ENCODE measurements at regions not wholly inside any gene's neighbourhood (a gene's known extent, or its start where the extent isn't known, plus 50 kb on each side); places are given as distances from the start of the nearest gene placed in this dataset.

DNA sequence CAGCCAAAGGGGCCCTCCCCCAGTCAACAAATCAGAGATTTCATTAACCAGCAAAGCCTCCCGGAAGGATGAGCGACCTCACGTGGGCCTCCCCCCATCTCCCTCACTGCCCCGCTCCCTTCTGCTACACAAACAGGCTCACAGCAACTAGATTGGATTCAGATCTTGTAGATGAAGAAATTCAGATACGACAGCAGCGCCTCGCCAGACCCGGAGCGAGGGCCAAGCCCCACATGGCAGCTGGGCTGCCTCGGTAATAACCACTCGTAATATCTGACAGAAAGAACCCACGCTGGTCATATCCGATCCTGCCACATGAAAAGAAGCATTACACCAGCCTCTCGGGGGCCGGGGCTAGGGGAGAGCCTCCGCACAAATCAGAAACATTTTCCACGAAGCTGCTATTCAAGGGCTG, 581.3 kb downstream of the BCOR start:
- in situ Hi-C loops (cut with MboI; ENCODE audit: low sequenced_read_pairs) = no loop called here

DNA sequence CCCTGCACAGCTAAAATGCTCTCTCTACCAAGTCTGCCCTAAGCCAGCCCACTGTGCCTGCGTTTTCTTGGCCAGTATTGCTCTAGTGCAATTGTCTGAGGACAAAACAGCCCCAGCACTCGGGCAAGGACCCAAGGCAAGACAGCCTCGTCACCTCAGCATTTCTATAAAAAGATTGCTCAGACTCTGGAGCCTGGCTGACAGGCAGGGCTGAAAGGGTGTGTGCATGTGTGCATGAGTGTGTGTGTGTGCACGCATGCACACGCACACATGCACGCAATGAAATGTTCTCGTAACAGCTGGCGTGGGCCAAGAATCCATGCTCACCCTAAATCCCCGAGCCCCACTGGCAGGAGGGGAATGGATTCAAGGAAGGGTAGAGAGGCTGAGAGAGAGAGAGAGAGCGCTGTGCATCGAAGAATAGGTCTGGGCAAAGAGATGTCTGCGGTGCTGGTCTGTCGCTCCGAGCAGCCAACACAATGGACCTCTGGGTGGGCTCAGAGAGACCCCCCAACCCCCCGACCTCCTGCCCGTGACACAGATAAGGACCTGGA, 579.2 kb downstream of the BCOR start:
- in situ Hi-C loops (cut with MboI; ENCODE audit: low sequenced_read_pairs) = no loop called here

DNA sequence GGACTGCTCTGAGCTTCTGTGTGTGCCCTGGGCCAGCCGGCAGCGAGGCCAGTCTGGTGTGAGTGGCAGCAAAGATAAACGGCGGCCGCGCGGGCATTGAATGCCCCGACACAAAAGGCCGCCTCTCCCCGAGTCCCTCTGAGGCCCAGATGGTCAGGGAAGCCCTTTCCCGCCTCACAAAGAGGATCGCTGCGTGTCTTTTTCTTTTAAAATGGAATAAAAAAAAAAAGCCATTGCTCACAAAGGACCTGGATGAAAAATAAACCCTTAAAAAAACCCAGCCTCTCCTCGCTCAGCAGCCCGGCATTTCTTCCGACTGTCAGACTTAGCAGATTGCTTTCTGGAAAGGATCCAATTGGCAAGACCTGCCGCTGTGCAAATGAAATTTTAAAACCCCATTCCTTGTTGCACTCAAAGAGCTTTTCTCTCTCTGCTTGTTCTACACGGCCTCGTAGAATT, 578.7 kb downstream of the BCOR start:
- in situ Hi-C loops (cut with MboI; ENCODE audit: low sequenced_read_pairs) = no loop called here

DNA sequence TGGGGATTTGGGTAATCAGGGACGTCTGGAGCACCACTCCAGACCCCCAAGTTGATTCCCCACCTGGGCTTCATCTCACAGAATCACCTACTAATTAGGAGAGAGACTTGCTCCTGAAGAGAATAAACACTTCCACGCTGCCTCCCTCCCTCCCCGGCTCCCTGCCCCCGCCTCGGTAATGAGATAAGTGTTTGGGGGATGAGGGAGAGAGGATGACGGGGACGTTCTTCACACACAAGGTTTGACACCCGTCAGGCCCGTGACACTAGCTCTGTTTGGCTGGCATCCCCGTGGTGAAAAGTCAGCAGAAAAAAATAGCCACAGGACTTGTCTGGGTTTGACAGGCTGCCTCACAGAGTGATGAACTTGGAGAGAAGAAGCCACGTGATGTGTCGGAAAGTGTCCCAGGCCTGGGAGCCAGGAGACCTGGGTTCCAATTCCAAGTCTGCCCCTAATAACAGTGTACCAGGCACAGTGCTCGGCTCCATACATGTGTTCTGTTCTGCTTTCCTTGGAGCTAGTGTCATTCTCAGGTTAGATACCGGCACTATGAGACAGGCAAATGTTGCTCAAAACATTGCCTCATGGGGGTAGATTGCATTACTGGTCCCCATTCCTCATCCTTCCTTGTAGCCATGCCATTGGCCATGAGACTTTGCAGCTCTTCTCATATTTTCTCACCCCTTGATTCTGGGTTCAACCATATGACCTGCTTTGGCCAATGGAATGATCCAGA, 578.0 kb downstream of the BCOR start:
- in situ Hi-C loops (cut with MboI; ENCODE audit: low sequenced_read_pairs) = no loop called here

DNA sequence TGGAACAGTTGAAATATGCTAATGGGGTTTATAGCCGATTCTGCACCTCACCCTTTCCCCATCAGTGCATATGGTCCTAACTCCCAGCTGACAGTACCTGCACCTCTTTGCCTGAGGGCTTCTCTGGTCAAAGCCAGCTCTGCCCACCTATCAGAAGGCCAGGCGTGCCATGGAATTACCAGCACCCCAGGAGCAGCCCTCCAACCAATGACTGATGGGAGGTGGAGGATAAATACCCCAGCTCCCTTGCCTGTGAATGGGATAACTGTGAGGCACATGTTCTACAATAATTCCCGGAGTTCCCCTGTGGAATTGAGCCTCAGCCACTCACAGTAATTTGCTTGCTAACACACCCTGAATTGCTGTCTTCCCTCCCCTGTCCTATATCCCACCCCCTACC, 572.0 kb downstream of the BCOR start:
- in situ Hi-C loops (cut with MboI; ENCODE audit: low sequenced_read_pairs) = no loop called here

DNA sequence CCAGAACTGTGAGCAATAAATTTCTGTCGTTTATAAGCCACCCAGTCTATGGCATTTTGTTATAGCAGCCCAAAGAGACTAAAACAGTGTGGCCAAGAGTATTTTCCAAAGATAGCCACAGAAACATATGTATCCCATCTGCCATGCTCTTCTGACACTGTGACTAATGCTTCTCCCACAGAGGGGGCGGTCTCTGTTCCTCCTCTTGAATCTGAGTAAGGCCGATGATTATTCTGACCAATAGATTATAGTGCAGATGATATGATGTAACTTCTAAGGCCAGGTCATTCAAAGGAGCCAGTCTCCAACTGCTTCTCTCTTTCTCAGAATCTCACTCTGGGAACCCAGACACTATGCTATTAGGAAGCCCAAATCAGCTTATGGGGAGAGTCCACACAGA, 570.7 kb downstream of the BCOR start:
- in situ Hi-C loops (cut with MboI; ENCODE audit: low sequenced_read_pairs) = no loop called here

DNA sequence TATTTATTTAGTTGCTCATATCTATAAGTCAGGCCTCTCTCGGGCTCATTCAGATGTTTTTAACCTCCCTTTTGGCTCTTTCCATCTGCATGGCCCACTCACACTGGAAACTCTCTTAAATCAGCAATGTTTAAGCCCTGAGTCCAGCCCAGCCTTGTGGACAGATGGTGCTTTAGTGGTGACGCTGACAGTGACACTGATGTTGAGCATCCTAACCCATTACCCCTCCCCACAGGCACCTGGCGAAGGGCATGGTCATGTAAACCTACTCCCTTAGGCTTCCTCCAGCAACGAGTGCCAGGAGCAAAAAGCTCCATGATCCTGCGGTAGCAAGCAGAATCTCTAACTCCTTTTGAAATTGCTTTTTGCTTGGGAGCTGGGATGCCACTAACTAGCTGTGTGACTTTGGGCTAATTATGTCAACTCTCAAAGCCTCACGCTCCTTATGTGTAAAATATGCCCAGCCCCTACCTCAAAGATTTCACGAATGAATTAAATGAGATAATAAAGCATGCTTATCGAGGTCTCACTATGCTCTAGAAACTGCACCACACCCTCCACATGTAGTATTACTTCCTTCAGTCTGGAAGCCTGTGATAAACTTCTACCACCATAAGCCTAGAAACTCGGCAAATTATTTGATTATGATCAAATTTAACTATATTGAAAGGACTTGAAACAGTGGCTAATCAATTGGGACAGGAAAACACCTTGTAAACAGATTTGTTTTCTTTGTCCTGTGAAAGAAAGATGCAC, 569.4 kb downstream of the BCOR start:
- in situ Hi-C loops (cut with MboI; ENCODE audit: low sequenced_read_pairs) = no loop called here

DNA sequence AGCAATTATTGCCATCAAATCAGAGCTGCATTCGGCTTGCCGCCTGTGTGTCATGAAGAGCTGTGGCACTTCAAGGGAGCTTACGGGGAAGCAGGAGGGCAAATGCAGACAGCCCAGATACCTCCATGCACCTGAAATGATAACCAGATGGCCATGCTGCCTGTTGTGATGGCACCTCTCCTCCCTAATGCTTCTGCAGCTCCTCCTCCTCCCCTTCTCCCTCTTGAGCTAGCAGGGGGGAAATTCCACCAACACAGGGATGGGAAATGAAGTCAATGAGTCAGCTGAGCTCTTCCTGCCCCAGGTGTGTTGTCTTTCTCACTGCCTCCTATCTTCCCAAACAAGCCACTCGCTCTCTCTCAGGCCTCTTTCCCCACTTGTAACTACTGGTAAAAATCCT, 565.0 kb downstream of the BCOR start:
- in situ Hi-C loops (cut with MboI; ENCODE audit: low sequenced_read_pairs) = no loop called here

DNA sequence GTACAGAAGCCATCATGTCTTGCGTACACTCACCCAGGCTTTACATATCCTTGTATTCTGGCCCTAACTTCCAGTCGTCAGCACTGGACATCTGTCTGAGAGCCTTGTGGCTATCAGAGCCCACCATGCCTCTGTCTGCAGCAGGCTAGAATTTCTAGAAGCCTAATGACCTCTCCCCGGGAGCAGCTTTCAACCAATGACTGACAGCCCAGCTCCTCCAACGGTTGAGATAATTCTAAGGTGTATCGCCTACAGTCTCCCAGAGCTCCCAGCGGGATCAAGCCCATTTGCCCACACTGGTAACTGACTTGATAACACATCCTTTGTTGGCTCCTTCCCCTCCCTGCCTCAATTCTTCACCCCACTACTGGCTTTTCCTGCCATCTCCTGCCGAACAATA, 562.8 kb downstream of the BCOR start:
- in situ Hi-C loops (cut with MboI; ENCODE audit: low sequenced_read_pairs) = no loop called here

DNA sequence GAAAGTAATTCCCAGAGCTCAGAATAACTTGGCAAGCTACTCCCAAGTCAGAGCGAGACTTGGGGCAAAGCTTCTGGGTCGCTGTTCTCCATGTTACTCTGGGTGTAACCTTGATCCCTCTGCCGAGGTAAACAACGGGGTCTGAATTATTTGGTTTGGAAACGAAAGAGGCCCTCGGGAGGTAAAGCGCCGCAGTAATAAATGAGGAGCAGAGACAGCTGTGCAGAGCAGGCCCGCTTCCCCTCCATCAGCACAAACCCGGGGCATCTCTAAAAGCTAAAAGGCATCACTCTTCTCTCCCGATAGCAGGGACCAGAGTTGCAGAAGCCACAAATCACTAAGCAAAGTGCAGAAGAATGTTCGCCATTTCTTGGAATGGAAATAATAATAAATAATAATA, 561.5 kb downstream of the BCOR start:
- in situ Hi-C loops (cut with MboI; ENCODE audit: low sequenced_read_pairs) = no loop called here

DNA sequence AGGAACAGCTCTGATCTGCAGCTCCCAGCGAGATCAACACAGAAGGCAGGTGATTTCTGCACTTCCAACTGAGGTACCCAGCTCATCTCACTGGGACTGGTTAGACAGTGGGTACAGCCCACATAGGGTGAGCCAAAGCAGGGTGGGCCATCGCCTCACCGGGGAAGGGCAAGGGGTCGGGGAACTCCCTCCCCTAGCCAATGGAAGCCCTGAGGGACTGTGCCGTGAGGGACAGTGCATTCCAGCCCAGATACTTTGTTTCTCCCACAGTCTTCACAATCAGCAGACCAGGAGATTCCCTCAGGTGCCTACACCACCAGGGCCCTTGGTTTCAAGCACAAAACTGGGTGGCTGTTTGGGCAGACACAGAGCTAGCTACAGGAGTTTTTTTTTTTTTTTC, 555.9 kb downstream of the BCOR start:
- in situ Hi-C loops (cut with MboI; ENCODE audit: low sequenced_read_pairs) = no loop called here

DNA sequence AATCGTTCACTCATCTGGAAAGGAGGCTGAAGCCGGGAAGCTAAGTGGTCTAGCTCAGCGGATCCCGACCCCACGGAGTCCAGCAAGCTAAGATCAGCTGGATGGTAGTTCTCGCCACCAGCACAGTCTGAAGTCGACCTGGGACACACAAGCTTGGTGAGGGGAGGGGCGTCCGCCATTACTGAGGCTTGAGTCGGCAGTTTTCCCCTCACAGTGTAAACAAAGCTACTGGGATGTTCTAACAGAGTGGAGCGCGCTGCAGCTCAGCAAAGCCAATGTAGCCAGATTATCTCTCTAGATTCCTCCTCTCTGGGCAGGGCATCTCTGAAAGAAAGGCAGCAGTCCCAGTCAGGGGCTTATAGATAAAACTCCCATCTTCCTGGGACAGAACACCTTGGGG, 555.4 kb downstream of the BCOR start:
- in situ Hi-C loops (cut with MboI; ENCODE audit: low sequenced_read_pairs) = no loop called here

DNA sequence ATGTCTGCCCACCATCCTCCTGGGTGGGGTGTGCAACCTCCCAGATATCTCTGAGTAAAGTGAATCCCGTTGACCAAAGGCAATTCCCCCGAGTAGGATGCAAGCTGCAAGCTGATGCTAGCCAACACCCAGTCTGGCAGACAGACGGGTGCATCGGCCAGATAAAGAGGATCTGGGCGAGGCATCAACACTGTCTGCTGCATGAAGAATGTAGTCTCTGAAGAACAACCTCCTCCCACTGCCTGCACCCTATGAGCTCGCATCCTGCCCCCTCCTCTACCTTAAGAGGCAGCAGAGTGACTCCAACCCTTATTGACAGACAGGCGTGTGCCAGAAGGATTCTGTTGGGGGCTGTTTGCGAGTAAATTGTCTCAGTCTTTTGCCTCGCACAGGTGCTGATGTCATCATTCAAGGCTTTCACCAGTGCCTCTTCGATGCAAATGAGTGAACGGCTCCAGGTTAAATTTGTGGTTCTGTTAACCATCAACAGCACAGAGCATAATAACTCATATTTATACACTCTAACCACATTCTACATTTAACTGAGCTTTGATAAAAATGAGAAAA, 546.9 kb downstream of the BCOR start:
- in situ Hi-C loops (cut with MboI; ENCODE audit: low sequenced_read_pairs) = no loop called here

DNA sequence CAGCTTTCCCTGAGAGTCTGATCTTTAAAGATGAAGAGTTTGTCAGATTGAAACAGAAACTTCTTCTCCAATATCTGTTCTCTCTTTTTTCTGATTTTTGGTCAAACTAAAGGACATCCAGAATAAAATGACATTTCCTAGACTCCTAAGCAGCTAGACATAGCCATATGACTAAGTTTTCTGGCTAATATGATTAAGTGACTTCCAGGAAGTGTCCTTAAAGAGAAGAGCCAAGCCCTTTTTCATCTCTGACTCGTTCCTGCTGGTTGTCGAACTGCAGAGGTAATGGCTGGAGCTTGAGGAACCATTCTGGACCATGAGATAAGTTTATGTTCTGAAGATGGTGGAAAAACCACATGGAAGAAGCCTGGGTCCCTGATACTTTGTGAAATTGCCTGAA, 546.0 kb downstream of the BCOR start:
- in situ Hi-C loops (cut with MboI; ENCODE audit: low sequenced_read_pairs) = no loop called here

DNA sequence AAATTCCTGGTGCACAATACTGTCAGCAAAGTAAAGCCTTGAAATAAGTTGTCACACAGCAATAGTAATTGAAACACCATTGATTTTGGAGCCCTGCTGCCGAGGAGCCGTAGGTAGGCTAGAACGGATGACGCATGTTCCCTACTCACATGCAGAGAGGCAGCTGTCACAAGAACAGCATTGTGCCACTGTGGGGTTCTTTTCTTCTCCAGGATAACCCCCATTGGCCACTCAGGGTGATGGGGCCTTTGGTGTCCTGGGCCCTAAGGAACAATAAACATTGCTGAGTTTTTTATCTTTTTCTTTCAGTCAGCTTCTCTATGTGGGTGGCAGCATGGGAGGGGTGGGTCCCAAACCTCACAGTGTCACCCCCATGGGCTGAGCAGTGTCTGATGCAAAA, 542.3 kb downstream of the BCOR start:
- in situ Hi-C loops (cut with MboI; ENCODE audit: low sequenced_read_pairs) = no loop called here

DNA sequence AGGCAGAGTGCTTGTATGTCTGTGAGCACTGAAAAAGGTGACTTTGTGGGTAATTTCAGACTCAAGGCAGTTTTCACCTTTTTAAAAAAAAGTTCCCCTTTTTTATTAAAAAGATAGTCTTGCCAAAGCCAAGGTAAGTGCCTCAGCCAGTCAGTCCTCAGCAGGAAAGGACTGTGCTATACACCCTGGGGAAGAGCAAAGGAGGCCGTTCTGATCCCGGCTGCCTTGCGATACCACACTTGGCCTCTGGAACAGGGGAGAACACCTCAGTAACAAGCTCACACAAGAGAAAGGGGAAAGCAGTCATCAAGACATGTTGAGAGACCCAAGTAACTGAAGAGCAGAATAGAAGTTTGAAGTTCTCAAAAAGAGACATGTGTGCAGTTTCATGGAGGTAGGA, 541.7 kb downstream of the BCOR start:
- in situ Hi-C loops (cut with MboI; ENCODE audit: low sequenced_read_pairs) = no loop called here

DNA sequence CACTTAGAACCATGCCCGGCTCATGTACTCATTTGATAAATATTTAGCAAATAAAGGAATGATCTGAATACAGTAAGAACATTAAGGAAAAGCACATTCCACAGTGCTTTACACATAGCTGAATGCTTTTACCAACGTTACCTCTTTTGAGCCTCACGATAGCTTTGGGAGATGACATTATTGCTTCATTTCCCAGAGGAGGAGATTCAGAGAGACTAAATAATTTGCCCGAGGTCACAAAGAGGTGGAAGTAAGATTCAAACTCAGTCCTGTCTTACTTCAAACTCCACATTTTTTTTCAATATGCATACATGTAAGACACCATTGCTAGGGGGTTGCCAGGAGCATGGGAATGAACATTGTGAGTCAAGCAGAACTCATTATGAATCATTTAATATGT, 538.5 kb downstream of the BCOR start:
- in situ Hi-C loops (cut with MboI; ENCODE audit: low sequenced_read_pairs) = no loop called here

DNA sequence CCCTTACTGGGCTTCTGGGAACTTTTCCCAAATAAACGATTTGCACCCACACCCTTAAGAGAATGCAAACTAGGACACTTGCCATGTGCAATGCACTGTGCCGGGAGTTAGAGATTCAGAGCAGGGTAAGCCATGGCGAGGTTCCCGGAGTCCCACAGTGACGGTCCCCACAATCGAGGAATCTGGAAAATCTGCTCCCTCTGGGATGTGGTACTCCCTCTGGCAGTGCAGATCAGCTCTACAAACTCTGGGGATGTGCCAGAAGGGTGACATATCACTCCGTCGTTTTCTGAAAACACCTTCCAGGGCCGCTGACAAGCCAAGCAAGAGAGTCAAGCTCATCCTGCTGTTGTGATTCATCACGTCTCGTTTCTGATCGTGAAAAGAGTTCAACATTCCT, 537.5 kb downstream of the BCOR start:
- in situ Hi-C loops (cut with MboI; ENCODE audit: low sequenced_read_pairs) = no loop called here

DNA sequence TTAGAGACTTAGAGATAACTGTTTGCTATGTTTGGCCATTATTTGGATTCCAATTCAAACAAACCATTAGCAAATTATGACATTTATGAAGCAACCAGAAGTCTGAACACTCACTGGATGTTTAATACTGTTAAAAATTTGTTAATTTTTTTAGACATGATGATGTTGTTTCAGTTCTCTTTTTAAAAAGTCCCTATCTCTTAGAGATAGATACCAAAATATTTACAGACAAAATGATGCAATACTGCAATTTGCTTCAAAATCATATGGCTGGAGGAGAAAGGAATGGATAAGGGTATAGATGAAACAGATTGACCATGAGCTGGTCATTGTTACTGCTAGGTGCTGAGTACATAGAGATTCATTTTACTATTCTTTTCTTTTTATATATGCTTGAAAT, 534.6 kb downstream of the BCOR start:
- in situ Hi-C loops (cut with MboI; ENCODE audit: low sequenced_read_pairs) = no loop called here

DNA sequence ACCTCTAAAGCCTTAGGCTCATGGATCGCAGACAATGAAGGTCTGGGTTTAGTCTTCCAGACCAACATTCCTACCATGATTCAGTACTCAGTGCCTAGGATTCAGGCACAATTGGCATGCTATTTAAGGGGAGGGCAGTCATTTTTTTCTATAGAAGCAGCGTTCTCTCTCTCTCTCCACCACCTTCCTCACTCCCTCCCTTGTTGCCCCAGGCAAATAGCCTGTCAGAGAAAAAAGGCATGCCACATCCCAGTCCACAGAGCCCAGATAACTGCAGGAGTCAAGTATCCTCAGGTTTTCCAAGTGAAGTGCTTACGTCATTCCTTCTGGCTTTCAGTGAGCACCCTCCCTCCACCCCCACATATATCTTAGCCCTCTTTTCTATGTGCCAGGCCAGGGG, 533.0 kb downstream of the BCOR start:
- in situ Hi-C loops (cut with MboI; ENCODE audit: low sequenced_read_pairs) = no loop called here

DNA sequence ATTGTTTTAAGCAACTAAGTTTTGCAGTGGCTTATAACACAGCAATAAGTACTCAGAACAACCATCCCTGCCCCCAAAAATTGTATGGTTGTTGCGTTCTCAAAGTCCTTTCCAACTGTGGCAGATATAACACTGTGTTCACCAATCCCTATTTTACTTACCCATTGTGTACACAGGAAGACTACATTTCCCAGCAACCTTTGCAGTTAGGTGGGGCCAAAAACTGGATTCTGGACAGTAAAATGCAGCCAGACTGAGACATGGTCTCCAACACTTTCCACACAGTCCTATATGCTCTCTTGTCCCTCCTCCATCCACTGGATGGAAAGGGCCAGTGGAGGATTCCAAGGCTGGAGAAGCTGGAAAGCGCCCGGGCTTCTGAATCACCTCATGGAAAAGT, 523.6 kb downstream of the BCOR start:
- in situ Hi-C loops (cut with MboI; ENCODE audit: low sequenced_read_pairs) = no loop called here

Data from HL-60/S4 treated with retinoic acid at 250 ng/mL for 4 days and 3 days (cell line).